ENCODE measurements at regions not wholly inside any gene's neighbourhood (a gene's known extent, or its start where the extent isn't known, plus 50 kb on each side); places are given as distances from the start of the nearest gene placed in this dataset.

DNA sequence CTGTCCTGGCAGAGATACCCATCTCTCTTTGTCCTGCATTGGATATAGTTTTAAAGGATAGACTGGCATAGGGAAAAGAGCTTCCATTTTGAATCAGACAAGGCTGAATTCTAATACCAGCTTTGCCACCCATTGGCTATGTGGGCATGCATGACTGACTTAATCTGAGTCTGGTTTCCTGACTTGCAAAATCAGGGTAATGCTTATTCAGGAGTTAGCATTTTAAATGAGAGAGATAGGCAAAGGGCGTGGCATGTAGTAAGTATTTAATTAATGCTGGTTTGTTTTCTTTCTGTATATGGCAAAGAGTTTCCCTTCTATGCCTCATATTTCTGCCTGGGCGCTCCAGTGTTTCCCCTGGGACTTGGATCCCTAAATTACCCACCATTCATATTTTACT lies 492.9 kb downstream of the IGSF11 start:
- no peak for DNase-seq (ENCODE audit: low read depth, low spot score)

GRCh38 chr3:118543832-118544231 lies 490.8 kb downstream of the IGSF11 start:
- DNase-seq (ENCODE audit: low read depth, low spot score) = no peak

- no peak for DNase-seq (ENCODE audit: low read depth, low spot score)
Measured at GRCh38 chr3:118544458-118544857, 490.2 kb downstream of the IGSF11 start.

GRCh38 chr3:118548434-118548833 lies 486.2 kb downstream of the IGSF11 start:
- no peak for DNase-seq (ENCODE audit: low read depth, low spot score)

DNA sequence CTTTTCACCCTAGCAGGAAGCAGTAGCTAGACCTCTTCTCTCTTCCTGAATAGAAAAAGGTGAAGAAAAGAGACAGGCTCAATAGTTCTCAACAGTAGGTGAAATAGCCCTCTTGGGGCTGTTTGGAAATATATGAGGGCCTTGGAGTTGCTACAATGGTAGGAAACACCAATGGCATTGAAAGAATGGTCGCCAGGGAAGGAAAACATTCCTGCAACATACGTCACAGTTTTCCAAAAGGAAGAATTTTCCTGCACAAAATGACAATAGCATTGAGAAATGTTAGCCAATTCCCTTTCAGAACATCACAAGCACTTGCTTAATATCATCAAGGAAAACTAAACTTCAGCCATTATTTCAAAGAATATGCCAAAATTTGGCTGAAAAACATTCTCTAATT lies 484.5 kb downstream of the IGSF11 start:
- DNase-seq (ENCODE audit: low read depth, low spot score) = no peak

- no peak for DNase-seq (ENCODE audit: low read depth, low spot score)
Measured at GRCh38 chr3:118550556-118550955, 484.1 kb downstream of the IGSF11 start.

DNA sequence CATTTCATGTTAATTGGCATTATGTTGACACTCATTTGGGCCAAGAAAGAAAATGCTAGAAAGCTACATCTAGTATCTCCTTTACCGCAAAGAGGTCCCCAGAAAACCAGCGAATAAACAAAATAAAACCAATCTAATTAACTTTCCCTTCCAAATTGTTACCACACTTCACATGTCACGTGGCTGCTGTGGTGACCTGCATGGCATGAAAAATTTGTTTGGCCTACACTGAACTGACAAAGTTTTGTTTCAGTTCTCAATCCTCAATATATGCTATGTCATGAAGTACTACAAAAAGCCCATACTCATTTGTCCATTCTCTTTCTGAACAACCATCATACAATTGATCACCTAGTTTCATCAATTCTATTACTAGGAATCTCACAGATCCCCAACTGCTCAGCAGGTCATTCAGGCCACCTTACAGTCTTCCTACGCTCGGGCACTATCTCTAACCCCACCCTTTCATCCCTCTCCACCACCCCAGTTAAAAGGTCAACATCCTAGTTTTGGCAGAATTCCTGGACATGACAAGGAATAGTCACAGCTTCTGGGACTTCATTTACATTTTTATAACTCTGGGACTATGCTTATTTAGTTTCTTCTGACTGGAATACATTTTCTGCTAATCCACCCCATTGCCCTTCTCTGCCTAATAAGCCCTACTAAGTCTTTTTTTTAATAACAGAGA lies 480.4 kb downstream of the IGSF11 start:
- no peak for DNase-seq (ENCODE audit: low read depth, low spot score)

- no peak for DNase-seq (ENCODE audit: low read depth, low spot score)
Measured at GRCh38 chr3:118556983-118557382, 477.7 kb downstream of the IGSF11 start.

GRCh38 chr3:118557513-118557912 lies 477.1 kb downstream of the IGSF11 start:
- no peak for DNase-seq (ENCODE audit: low read depth, low spot score)

DNA sequence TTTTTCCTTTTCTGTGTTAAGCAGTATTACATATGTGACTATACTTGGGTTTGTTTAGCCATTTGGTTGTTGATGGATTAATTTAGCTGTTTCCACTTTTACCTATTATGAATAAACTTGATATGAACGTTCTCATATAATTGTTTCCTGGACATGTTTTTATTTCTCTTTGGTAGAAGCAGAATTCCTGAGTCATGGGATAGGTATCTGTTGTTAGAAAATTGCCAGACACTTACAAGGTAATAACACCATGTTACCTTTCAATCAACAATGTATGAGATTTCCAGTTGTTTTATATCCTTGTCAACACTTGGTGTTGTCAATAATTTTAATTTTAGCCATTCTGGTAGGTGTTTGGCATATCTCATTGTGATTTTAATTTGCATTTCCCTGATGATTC lies 475.4 kb downstream of the IGSF11 start:
- no peak for DNase-seq (ENCODE audit: low read depth, low spot score)

- DNase-seq (ENCODE audit: low read depth, low spot score) = no peak
Measured at GRCh38 chr3:118564800-118565199, 469.8 kb downstream of the IGSF11 start.

DNA sequence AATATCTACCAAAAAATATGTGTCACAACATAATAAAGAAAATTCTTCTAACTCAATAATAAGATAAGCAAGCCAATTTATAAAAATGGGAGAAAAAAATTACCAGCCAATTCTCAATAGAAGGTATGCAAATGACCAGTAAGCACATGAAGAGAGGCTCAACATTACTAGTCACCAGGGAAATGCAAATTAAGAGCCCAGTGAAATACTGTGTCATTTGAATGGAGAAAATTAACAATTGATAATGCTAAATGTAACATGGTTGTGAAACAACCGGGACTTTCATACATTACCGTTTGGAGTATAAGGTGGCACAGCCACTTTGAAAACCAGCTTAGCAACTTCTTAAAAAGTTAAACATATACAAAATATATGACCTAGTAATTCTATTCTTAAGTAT lies 460.7 kb downstream of the IGSF11 start:
- DNase-seq (ENCODE audit: low read depth, low spot score) = no peak

DNA sequence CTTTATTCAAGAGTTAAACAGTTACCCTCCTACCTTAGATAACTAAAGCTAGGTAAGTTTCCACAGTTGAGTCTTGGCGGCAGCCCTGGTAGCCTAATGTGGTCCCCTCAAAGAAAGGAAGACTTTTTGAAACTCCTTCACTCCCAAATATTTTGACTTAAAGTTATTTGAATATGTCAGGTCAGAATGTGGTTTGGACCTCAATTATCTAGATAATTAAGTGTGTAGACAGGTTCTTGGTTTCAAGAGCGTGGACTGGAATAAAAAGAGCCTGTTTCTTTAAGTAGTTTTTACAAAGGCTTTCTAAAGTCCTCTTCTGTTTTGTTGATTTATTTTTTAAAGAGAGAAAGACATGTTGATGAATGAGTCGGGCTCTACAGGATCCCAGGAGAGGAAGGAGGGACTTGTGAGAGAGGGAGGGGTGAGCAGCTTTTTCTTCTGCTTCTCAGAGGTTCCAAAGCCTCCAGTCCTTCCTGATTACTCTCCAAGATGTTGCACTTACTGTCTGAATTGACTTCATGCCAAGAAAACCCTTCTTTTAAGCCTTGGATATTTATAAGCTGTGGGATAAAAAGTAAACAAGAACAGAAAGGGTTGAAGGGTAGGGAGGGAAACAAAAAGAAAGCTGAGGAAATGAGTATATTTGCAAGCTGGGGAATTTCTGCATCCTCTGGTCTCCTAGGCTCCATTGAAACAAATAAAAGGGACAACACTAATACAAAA lies 457.4 kb downstream of the IGSF11 start:
- no peak for DNase-seq (ENCODE audit: low read depth, low spot score)

- DNase-seq (ENCODE audit: low read depth, low spot score) = no peak
Measured at GRCh38 chr3:118578559-118578958, 456.1 kb downstream of the IGSF11 start.

DNA sequence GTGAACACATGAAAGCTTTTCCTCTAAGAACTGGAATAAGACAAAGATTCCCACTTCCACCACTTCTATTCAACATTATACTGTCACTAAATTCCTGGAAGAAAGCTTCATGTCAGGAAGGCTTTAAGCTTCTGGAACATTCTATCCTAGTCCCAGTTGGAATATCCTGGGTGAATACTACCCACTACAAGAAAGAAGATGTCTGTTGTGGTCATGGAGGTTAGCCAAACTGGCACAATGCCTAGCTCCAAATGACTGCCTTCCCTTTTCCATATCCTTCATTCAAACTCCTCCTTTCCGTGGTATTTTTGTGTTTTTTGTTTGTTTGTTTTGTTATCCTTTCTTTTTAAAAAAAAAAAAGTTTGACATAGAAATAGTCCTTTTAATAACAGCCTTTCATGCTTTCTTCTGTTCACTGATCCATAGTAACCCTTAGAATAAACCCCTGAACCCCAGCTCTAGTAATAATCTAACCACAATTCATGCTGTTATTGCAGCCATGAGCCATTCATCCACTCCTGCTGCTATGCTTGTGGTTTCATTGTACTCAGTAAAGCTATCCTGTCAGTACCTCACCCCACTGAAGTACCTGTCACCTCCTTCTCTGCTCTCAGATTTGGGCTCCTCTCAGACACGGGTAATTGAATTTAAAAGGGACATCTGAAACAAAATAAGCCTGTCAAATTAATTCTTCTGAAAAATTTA lies 447.5 kb downstream of the IGSF11 start:
- no peak for DNase-seq (ENCODE audit: low read depth, low spot score)

DNA sequence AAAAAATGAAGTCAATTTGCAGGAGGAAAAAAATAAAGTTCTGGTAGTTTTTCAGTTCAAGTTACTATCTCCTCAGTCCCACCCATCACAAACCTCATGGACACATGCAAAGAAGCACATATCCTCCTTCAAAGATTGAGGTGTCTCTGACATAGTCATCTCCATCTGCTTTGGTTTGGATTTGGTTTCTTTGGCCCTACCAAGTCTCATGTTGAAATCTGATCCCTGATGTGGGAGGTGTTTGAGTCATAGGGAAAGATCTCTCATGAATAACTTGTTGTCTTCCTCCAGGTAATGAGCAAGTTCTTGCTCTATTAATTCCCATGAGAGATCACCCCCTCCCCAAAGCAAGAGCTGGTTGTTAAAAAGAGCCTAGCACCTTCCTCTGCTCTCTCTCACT lies 446.8 kb downstream of the IGSF11 start:
- DNase-seq (ENCODE audit: low read depth, low spot score) = no peak

GRCh38 chr3:118593277-118593670 lies 441.4 kb downstream of the IGSF11 start:
- no peak for DNase-seq (ENCODE audit: low read depth, low spot score)

DNA sequence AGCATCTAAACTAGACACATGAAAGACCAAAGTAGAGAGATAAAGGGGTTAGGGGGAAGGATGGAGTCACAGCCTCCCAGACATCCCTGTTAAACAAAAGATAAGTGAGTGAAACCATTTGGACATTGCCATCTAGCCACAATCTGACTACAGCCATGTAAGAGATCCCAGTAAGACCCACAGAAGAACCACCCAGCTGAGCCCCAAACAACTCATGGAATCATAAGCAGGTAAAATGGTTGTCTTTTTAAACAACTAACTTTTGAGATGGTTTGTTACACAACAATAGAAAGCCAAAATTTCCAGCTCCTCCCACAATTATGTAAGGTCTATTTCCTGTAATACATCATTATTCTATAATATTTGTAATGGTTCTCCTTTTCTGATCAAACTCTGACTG lies 437.5 kb downstream of the IGSF11 start:
- DNase-seq (ENCODE audit: low read depth, low spot score) = no peak

GRCh38 chr3:118607915-118608820 lies 426.5 kb downstream of the IGSF11 start:
- DNase-seq (ENCODE audit: low read depth, low spot score) = no peak

- no peak for DNase-seq (ENCODE audit: low read depth, low spot score)
Measured at GRCh38 chr3:118618247-118619040, 416.2 kb downstream of the IGSF11 start.

GRCh38 chr3:118626453-118626852 lies 408.2 kb downstream of the IGSF11 start:
- no peak for DNase-seq (ENCODE audit: low read depth, low spot score)

Measured in brain pericyte (primary cell).